Fibroblast of mammary gland (primary cell): ENCODE measurements at regions not wholly inside any gene's neighbourhood (a gene's known extent, or its start where the extent isn't known, plus 50 kb on each side); places are given as distances from the start of the nearest gene placed in this dataset.

Experiments used
- DNase-seq: peaks from one replicate; pipeline ENCODE4 v3.0.0-alpha.2; 2010; ENCODE audit warnings: low read depth
- H3K4me3 ChIP-seq: 2 replicates; pipeline ENCODE4 v1.5.1; 2011; ENCODE audit warnings: low read depth, mild to moderate bottlenecking, low read length, moderate library complexity; ENCODE audit not compliant: control insufficient read depth
- TF ChIP-seq, protein P1 (sequence below): conservative IDR thresholded peaks from 2 replicates; pipeline ENCODE4 v1.5.1; 2011; ENCODE audit warnings: low read depth, low read length, inconsistent platforms; ENCODE audit not compliant: control insufficient read depth, insufficient read depth

DNA sequence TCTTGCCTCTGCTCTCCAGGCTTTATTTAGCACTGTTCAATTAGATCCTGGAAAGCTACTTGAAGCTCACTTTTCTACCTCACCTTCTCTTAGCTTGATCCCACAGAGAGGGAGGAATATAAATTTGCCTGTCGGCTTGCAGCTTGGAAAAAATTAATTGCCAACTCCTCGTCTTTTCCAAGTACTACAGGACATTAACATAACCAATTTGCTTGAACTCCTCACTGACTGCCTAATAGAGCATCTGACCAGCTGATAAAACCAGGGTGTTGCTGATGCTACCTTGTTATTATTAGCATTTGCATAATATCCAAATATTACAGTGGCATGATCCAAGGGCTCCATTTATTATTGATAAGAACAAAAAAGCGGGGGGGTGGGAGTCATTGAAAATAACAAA, 561.8 kb downstream of the MCTP2 start:
- DNase-seq, result no peak
- H3K4me3 ChIP-seq, result no peak overlapping the region
- TF ChIP-seq, protein P1, sequence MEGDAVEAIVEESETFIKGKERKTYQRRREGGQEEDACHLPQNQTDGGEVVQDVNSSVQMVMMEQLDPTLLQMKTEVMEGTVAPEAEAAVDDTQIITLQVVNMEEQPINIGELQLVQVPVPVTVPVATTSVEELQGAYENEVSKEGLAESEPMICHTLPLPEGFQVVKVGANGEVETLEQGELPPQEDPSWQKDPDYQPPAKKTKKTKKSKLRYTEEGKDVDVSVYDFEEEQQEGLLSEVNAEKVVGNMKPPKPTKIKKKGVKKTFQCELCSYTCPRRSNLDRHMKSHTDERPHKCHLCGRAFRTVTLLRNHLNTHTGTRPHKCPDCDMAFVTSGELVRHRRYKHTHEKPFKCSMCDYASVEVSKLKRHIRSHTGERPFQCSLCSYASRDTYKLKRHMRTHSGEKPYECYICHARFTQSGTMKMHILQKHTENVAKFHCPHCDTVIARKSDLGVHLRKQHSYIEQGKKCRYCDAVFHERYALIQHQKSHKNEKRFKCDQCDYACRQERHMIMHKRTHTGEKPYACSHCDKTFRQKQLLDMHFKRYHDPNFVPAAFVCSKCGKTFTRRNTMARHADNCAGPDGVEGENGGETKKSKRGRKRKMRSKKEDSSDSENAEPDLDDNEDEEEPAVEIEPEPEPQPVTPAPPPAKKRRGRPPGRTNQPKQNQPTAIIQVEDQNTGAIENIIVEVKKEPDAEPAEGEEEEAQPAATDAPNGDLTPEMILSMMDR, result no peak

- TF ChIP-seq, protein P1, result no peak
- H3K4me3 ChIP-seq, result no peak overlapping the region
- DNase-seq, result no peak
Measured at GRCh38 chr15:94793641-94794040, 562.3 kb downstream of the MCTP2 start.

DNA sequence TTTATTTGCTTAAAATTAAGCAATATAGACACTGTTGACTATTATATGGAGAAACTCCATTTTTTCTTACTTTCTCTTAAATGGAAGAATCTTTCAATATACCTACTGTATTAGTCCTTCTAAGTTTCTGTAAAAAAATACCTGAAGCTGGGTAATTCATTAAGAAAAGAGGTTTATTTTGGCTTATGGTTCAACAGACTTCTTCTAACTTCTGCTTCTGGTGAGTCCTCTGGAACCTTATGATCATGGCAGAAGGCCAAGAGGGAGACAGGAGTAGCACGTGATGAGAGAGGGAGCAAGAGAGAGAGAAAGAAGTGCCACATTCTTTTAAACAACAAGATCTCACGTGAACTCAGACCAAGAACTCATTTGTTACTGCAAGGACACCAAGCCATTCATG, 573.3 kb downstream of the MCTP2 start:
- no peak for DNase-seq
- H3K4me3 ChIP-seq, result no peak overlapping the region
- TF ChIP-seq, protein P1, result no peak

GRCh38 chr15:94815110-94815731, 583.9 kb downstream of the MCTP2 start:
- TF ChIP-seq, protein P1, result no peak
- DNase-seq, result no peak
- no peak overlapping the region for H3K4me3 ChIP-seq

DNA sequence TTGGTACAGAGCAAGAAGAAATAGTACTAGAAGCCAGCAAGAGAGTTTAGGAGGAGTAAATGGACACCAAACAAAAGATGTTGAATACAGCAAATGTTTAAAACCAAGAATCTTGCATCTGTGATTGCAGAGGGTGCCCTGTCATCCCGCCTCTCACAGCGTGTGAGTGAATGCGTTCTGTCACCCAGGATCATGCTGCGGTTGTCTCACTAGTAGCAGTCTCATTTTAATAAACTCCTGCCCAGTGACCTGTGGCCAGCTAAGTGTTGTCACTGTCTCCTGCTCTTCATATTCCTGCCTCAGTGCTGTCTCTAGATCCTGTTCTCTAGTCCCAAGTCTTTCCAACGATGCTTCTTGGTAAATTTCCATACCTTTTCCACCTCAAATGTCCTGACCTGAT, 584.6 kb downstream of the MCTP2 start:
- H3K4me3 ChIP-seq, result no peak overlapping the region
- TF ChIP-seq, protein P1, result no peak
- DNase-seq, result no peak

GRCh38 chr15:94829887-94830884, 598.8 kb downstream of the MCTP2 start:
- no peak overlapping the region for H3K4me3 ChIP-seq
- TF ChIP-seq, protein P1, result no peak
- no peak for DNase-seq
